A549 (cell line): ENCODE measurements at regions not wholly inside any gene's neighbourhood (a gene's known extent, or its start where the extent isn't known, plus 50 kb on each side); places are given as distances from the start of the nearest gene placed in this dataset.

Source experiments
- ATAC-seq, 2 experiments: fragments of 200-7000 bp in 1 of 2; fragments of >200 bp in 1 of 2; cut with Nextera tagmentation in 1 of 2; cut with Tn5 transposase in 1 of 2; 3 replicates each; pipeline versions ENCODE4 v1.8.0 to v1.9.1; 2018 to 2020; ENCODE audit warnings: mild to moderate bottlenecking in 1 of 2, moderate library complexity in 1 of 2
- CTCF ChIA-PET: fragments of 300-600 bp; sonication (Branson Sonifier 250); formaldehyde crosslinking; extraction: SDS; loops from one replicate; lab custom pipeline; 2021; ENCODE audit warnings: antibody characterized with exemption, inconsistent platforms; lab: Yijun Ruan, JAX
- POLR2A ChIA-PET: fragments of 350-600 bp; formaldehyde crosslinking; extraction: SDS; loops from one replicate; lab custom pipeline; 2021; ENCODE audit warnings: antibody characterized with exemption, inconsistent platforms; lab: Yijun Ruan, JAX
- DNase-seq, 2 experiments: peaks; one replicate each; pipeline versions ENCODE4 v3.0.0 to v3.0.0-alpha.2; 2011 to 2016; ENCODE audit warnings: low read depth in 1 of 2, low spot score in 1 of 2
- FAIRE-seq: peaks from 2 replicates; lab custom pipeline; 2011; peaks lifted over from hg19 to GRCh38; lab: Jason Lieb, UNC
- H3K27ac ChIP-seq, 2 experiments: fragments of >200 bp; sonication (Bioruptor Twin); formaldehyde crosslinking; 3 replicates each; pipeline ENCODE4 v1.5.1; 2016 to 2017
- H3K4me1 ChIP-seq: fragments of >200 bp; sonication (Bioruptor Twin); formaldehyde crosslinking; 3 replicates; pipeline ENCODE4 v1.6.1; 2016
- H3K4me2 ChIP-seq: fragments of >200 bp; sonication (Bioruptor Twin); formaldehyde crosslinking; 3 replicates; pipeline ENCODE4 v1.6.1; 2016
- H3K4me3 ChIP-seq: fragments of >200 bp; sonication (Bioruptor Twin); formaldehyde crosslinking; 3 replicates; pipeline ENCODE4 v1.5.1; 2016
- H3K9me3 ChIP-seq: fragments of >200 bp; sonication (Bioruptor Twin); formaldehyde crosslinking; 3 replicates; pipeline ENCODE4 v1.6.1; 2016
- BHLHE40 ChIP-seq: IDR thresholded peaks from 2 replicates; pipeline ENCODE4 v1.6.1; 2012; ENCODE audit warnings: low read depth, low read length, inconsistent platforms
- CBX8 ChIP-seq: fragments of 200-600 bp; sonication (generic); IDR thresholded peaks from 2 replicates; pipeline ENCODE4 v1.6.1; 2016
- CEBPB ChIP-seq, 2 experiments: fragments of >200 bp in 1 of 2; sonication (Bioruptor Twin) in 1 of 2; formaldehyde crosslinking in 1 of 2; IDR thresholded peaks; 2 replicates each; pipeline ENCODE4 v1.6.1; 2012 to 2016
- CHD2 ChIP-seq: fragments of 150-350 bp; IDR thresholded peaks from 2 replicates; pipeline ENCODE4 v1.6.1; 2014; ENCODE audit warnings: low read length; ENCODE audit not compliant: partially characterized antibody
- CHD4 ChIP-seq: fragments of 200-600 bp; sonication (generic); IDR thresholded peaks from 2 replicates; pipeline ENCODE4 v1.6.1; 2016; ENCODE audit warnings: antibody characterized with exemption, mild to moderate bottlenecking, borderline replicate concordance
- EHF ChIP-seq: fragments of 250-450 bp; sonication (Bioruptor Pico); IDR thresholded peaks from 2 replicates; pipeline ENCODE4 v1.5.0; 2020; ENCODE audit warnings: mild to moderate bottlenecking
- ESRRA ChIP-seq: fragments of 150-350 bp; IDR thresholded peaks from 2 replicates; pipeline ENCODE4 v1.6.1; 2014; ENCODE audit warnings: mild to moderate bottlenecking, low read length, borderline replicate concordance
- FOSB ChIP-seq: fragments of 250-450 bp; sonication (Bioruptor Pico); IDR thresholded peaks from 2 replicates; pipeline ENCODE4 v1.5.0; 2020; ENCODE audit warnings: mild to moderate bottlenecking, moderate library complexity
- GATA3 ChIP-seq: IDR thresholded peaks from 2 replicates; pipeline ENCODE4 v1.6.1; 2012; ENCODE audit warnings: borderline replicate concordance
- HEYL ChIP-seq: fragments of 250-450 bp; sonication (Bioruptor Pico); IDR thresholded peaks from 2 replicates; pipeline ENCODE4 v1.8.0; 2021; ENCODE audit warnings: mild to moderate bottlenecking, moderate library complexity
- HMGXB4 ChIP-seq: fragments of 250-450 bp; sonication (Bioruptor Pico); IDR thresholded peaks from 2 replicates; pipeline ENCODE4 v1.5.0; 2021; ENCODE audit warnings: mild to moderate bottlenecking, moderate library complexity, borderline replicate concordance
- HOXA7 ChIP-seq: fragments of 250-450 bp; sonication (Bioruptor Pico); IDR thresholded peaks from 2 replicates; pipeline ENCODE4 v1.5.0; 2020; ENCODE audit warnings: mild to moderate bottlenecking, moderate library complexity
- JUN ChIP-seq, 2 experiments: fragments of >200 bp; sonication (Bioruptor Twin); formaldehyde crosslinking; IDR thresholded peaks; 2 replicates in 1 of 2; 3 replicates in 1 of 2; pipeline ENCODE4 v1.6.1; 2016 to 2017
- NPAS2 ChIP-seq: fragments of 250-450 bp; sonication (Bioruptor Pico); IDR thresholded peaks from 2 replicates; pipeline ENCODE4 v1.8.0; 2022; ENCODE audit warnings: mild to moderate bottlenecking, moderate library complexity, borderline replicate concordance
- RAD21 ChIP-seq, 2 experiments: fragments of >200 bp in 1 of 2; sonication (Bioruptor Twin) in 1 of 2; formaldehyde crosslinking in 1 of 2; IDR thresholded peaks in 1 of 2; conservative IDR thresholded peaks in 1 of 2; 2 replicates in 1 of 2; 3 replicates in 1 of 2; pipeline ENCODE4 v1.6.1; 2012 to 2018; ENCODE audit warnings: inconsistent platforms in 1 of 2
- RFX5 ChIP-seq: fragments of 450-650 bp; IDR thresholded peaks from 2 replicates; pipeline ENCODE4 v1.7.1; 2014; ENCODE audit warnings: antibody characterized with exemption, mild to moderate bottlenecking, moderate library complexity
- USF2 ChIP-seq: fragments of 450-650 bp; IDR thresholded peaks from 2 replicates; pipeline ENCODE4 v1.6.1; 2014; ENCODE audit warnings: antibody characterized with exemption
- ZC3H11A ChIP-seq: fragments of 450-650 bp; IDR thresholded peaks from 2 replicates; pipeline ENCODE4 v1.6.1; 2014; ENCODE audit warnings: antibody characterized with exemption, mild to moderate bottlenecking
- ZFP36 ChIP-seq: fragments of 450-650 bp; IDR thresholded peaks from 2 replicates; pipeline ENCODE4 v1.6.1; 2014; ENCODE audit warnings: borderline replicate concordance; ENCODE audit not compliant: partially characterized antibody
- ZNF302 ChIP-seq: fragments of 250-450 bp; sonication (Bioruptor Pico); IDR thresholded peaks from 2 replicates; pipeline ENCODE4 v1.9.0; 2021; ENCODE audit warnings: inconsistent platforms, mild to moderate bottlenecking, moderate library complexity
- WGBS: methylation state at CpG from one replicate; pipeline ENCODE4 v1.1.6; 2017; ENCODE audit errors: missing lambda C conversion rate; 5-methylcytosine and 5-hydroxymethylcytosine counted together

GRCh38 chr16:65406933-65407332, 285.1 kb upstream of the CDH11 start:
- ChIA-PET POLR2A (no interaction called here), CTCF (no interaction called here)
- H3K27ac ChIP-seq = no peak overlapping the region
- FAIRE-seq (no peak), ATAC-seq (no peak), DNase-seq (no peak)
- no peak overlapping the region for H3K4me2 ChIP-seq
- H3K4me1 ChIP-seq = no peaks in the 10 kb centered on the region
- H3K9me3 ChIP-seq = no peaks in the 10 kb centered on the region
- H3K4me3 ChIP-seq = no peak overlapping the region
- WGBS = 2% methylated on average over 4 of the region's 4 CpGs
- TF ChIP-seq CHD2 (no peak), RAD21 (conservative IDR thresholded peaks at IDR 0.05 in 1 of 2, IDR thresholded peaks at IDR 0.05 in 1 of 2) (no peak), ZNF302 (no peak), ZC3H11A (no peak), EHF (CRISPR knock-in tag) (no peak), NPAS2 (no peak), CHD4 (no peak), CEBPB (IDR thresholded peaks at IDR 0.05) (no peak), GATA3 (no peak), HMGXB4 (CRISPR knock-in tag) (no peak), BHLHE40 (no peak), USF2 (no peak), RFX5 (no peak), ZFP36 (no peak)

- Histone ChIP-seq H3K27ac (no peak overlapping the region), H3K4me2 (no peak overlapping the region), H3K4me3 (no peak overlapping the region), H3K9me3 (no peaks in the 10 kb centered on the region), H3K4me1 (no peaks in the 10 kb centered on the region)
- FAIRE-seq = no peak
- POLR2A ChIA-PET = no interaction called here
- 4% methylated on average over 4 of the region's 4 CpGs for WGBS
- CTCF ChIA-PET = no interaction called here
- TF ChIP-seq GATA3 (no peak), NPAS2 (no peak), CEBPB (IDR thresholded peaks at IDR 0.05) (no peak)
- no peak for ATAC-seq
- no peak for DNase-seq
Observed at GRCh38 chr16:65406116-65406515, 284.3 kb upstream of the CDH11 start.

- Histone ChIP-seq H3K4me1 (no peaks in the 10 kb centered on the region), H3K4me2 (no peak overlapping the region), H3K4me3 (no peak overlapping the region), H3K9me3 (no peaks in the 10 kb centered on the region), H3K27ac (no peak overlapping the region)
- CTCF ChIA-PET = no interaction called here
- POLR2A ChIA-PET = no interaction called here
- FAIRE-seq (no peak), DNase-seq (no peak), ATAC-seq (no peak)
- TF ChIP-seq NPAS2 (no peak), BHLHE40 (no peak), RAD21 (conservative IDR thresholded peaks at IDR 0.05 in 1 of 2, IDR thresholded peaks at IDR 0.05 in 1 of 2) (no peak), CBX8 (no peak), HEYL (CRISPR knock-in tag) (no peak), JUN (IDR thresholded peaks at IDR 0.05) (no peak)
- WGBS = 42% methylated on average over 6 of the region's 6 CpGs
Observed at GRCh38 chr16:65394281-65394680, 272.4 kb upstream of the CDH11 start.

- DNase-seq (no peak), ATAC-seq (no peak)
Observed at GRCh38 chr16:65392806-65393565, 271.1 kb upstream of the CDH11 start.

More at GRCh38 chr16:65392806-65393565, 271.1 kb upstream of the CDH11 start:
- FAIRE-seq = no peak
- no peak for TF ChIP-seq FOSB
- no peak for TF ChIP-seq ESRRA
- no peak for TF ChIP-seq HOXA7
- no peak for TF ChIP-seq USF2
- TF ChIP-seq, all 56 proteins: peak for 0
- Histone ChIP-seq H3K27ac (no peak overlapping the region), H3K4me2 (no peak overlapping the region), H3K4me3 (no peak overlapping the region), H3K9me3 (no peaks in the 10 kb centered on the region), H3K4me1 (no peaks in the 10 kb centered on the region)
- WGBS = 6% methylated on average over 13 of the region's 13 CpGs
- POLR2A ChIA-PET = no interaction called here
- CTCF ChIA-PET = interaction anchor here (0.5 kb wide), 1 partner anchor 48 kb away, joined by 3 read pairs; no protein-coding TSS in a partner anchor
